ENCODE measurements at regions not wholly inside any gene's neighbourhood (a gene's known extent, or its start where the extent isn't known, plus 50 kb on each side); places are given as distances from the start of the nearest gene placed in this dataset.

- no peak for DNase-seq (ENCODE audit: low spot score)
- Histone ChIP-seq H3K9me3 (no peaks in the 10 kb centered on the region), H3K36me3 (no peaks in the 10 kb centered on the region), H3K4me1 (replicated peaks) (no peaks in the 10 kb centered on the region), H3K27ac (no peak overlapping the region), H3K4me3 (no peak overlapping the region), H3K27me3 (replicated peaks; ENCODE audit: insufficient read depth) (no peaks in the 10 kb centered on the region)
- intact Hi-C loops (cut with DNase I), result no loop called here
- no peak for TF ChIP-seq CTCF (IDR thresholded peaks at IDR 0.05)
- TF ChIP-seq POLR2A (IDR thresholded peaks at IDR 0.05), result no peak
- no peak for TF ChIP-seq POLR2AphosphoS5 (IDR thresholded peaks at IDR 0.05)
- 74% methylated on average over 2 of the region's 2 CpGs for WGBS
Observed at GRCh38 chr11:106619320-106619990, 398.8 kb downstream of the GUCY1A2 start.

- 57% methylated on average over 3 of the region's 3 CpGs for WGBS
- intact Hi-C loops (cut with DNase I), result no loop called here
- Histone ChIP-seq H3K4me3 (no peak overlapping the region), H3K27me3 (replicated peaks; ENCODE audit: insufficient read depth) (no peaks in the 10 kb centered on the region), H3K9me3 (no peaks in the 10 kb centered on the region), H3K4me1 (replicated peaks) (no peaks in the 10 kb centered on the region), H3K36me3 (no peaks in the 10 kb centered on the region), H3K27ac (no peak overlapping the region)
- TF ChIP-seq CTCF (IDR thresholded peaks at IDR 0.05), result no peak
- no peak for TF ChIP-seq POLR2AphosphoS5 (IDR thresholded peaks at IDR 0.05)
- no peak for TF ChIP-seq POLR2A (IDR thresholded peaks at IDR 0.05)
- DNase-seq (ENCODE audit: low spot score), result no peak
Observed at GRCh38 chr11:106621484-106621883, 396.8 kb downstream of the GUCY1A2 start.

Data from prostate gland (tissue), 2 donors.